ENCODE measurements at regions not wholly inside any gene's neighbourhood (a gene's known extent, or its start where the extent isn't known, plus 50 kb on each side); places are given as distances from the start of the nearest gene placed in this dataset.
"Not testable (repeated sequence)": the region's sequence is repeated elsewhere in the genome, so short reads cannot be mapped to it uniquely, and the experiment has no call there.

- DNase-seq: not testable (repeated sequence)
These were observed 406.1 kb upstream of the NDST4 start for GRCh38 chr4:115519476-115519875.

GRCh38 chr4:115515772-115516171 lies 402.4 kb upstream of the NDST4 start:
- DNase-seq: no peak

GRCh38 chr4:115515366-115515765 lies 401.9 kb upstream of the NDST4 start:
- no peak for DNase-seq

GRCh38 chr4:115514675-115515074 lies 401.3 kb upstream of the NDST4 start:
- no peak for DNase-seq

DNA sequence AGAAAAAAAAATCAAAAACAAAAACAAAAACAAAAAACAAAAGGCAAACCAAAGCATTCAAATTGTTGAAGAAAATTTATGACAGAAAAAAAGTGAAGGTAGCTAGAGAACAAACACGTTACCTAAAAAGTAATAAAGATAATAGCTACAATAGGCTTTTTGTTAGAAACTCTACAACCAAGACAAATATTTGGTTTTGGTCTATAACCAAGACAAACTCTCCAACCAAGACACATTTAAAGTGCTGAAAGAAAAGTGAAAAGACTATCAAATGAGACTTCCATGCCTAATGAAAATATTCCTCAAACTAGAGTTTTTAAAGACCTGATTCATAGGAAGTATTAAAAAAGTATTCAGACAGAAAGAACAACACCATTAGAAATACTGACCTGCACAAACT lies 391.9 kb upstream of the NDST4 start:
- no peak for DNase-seq

DNA sequence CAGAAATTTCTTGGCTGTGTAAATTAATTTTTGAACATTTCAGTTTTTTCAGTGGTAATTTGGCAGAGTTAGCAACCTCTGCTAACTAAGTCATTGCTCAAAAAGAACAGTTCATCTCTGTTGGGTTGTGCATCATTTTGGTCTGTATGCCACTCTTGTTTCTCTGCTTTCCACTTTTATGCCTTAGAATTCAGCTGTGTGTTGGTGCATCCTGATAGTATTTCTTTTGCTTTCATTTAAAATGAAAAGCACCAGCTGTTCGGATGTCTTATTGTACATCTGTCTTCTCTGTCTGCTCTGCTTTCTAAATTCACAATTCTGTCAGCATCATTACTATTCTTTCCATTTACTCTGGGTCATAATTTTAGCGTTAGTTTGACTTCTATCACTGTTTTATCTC lies 388.2 kb upstream of the NDST4 start:
- no peak for DNase-seq

DNA sequence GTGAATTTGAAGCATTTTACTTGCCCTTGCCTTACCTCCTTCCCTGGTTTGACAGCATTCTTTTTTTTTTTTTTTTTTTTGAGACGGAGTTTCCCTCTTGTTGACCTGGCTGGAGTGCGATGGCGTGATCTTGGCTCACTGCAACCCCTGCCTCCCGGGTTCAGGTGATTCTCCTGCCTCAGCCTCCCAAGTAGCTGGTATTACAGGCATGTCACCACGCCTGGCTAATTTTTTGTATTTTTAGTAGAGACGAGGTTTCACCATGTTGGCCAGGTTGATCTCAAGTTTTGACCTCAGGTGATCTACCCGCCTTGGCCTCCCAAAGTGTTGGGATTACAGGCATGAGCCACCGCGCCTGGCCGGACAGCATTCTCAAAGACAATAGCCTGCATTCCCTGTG lies 380.4 kb upstream of the NDST4 start:
- not testable (repeated sequence) for DNase-seq

- DNase-seq: no peak
These were observed 378.3 kb upstream of the NDST4 start for GRCh38 chr4:115491686-115492085.

DNA sequence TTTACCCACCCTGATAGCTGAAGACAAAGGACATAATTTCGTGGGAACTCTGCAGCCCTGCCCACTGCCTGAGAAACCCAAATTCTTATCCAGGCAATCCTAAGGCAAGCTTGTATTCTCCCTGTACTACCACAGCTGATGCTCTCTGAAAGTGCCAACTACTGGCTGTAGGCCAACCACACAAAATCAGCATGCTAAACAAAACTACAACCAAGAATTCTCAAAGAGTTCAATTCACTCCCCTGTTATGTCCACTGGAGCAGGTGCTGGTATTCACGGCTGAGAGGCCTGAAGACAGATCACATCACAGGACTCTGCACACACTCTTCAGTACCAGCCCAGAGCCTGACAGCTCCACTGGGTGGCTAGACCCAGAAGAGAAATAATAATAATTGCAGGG lies 375.9 kb upstream of the NDST4 start:
- no peak for DNase-seq

DNA sequence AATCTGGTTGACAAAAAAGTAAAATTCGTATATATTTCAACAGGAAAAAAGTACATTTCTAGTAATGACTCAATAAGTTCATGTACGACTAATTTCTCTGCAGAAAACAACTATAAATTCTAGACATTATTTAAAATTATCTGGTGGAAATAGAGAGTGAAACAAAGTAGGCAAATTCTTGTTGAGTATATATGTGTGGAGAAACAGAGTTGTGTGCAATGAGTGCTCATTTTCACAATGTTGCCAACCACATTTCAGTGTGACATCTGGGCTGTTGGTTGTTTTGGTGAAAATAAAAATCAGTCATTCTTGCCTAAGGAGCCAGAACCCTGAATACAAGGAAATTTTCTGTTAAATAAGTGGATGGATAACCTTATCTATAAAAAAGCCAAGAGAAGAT lies 372.0 kb upstream of the NDST4 start:
- DNase-seq: no peak

GRCh38 chr4:115484479-115484878 lies 371.1 kb upstream of the NDST4 start:
- no peak for DNase-seq

GRCh38 chr4:115470763-115471162 lies 357.3 kb upstream of the NDST4 start:
- no peak for DNase-seq

DNA sequence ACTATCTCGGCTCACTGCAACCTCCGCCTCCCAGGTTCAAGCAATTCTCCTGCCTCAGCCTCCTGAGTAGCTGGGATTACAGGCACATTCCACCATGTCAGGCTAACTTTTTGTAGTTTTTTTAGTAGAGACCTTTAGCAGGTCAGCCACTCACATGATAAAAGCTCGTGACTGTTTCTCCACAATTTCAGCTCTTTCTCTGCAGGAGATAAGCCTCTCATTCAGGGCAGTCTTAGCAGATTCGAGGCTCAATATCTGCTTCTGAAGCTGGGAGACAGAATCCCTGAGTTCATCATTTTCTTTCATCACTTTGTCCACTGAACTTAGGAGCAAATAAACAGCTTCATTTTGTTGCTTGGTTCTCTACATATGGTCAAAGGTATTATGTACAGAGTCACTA lies 345.9 kb upstream of the NDST4 start:
- not testable (repeated sequence) for DNase-seq

DNA sequence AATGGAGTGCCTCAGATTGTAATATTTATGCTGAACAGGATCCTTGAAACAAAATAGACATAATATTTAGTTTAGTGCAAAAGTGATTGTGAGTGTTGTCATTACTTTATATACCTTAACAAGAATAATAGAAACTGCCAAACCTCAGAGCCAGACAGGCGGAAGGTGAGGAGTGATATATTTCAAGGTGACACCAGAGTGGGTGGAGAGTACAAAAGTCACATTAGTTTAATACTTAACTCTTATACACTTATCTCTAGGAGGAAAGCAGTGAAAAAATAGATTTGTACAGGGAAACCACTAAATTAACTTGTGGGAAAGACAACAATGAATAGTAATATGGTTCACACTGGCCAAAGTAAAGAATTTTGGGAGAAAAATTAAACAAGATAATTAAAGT lies 342.8 kb upstream of the NDST4 start:
- DNase-seq: no peak

GRCh38 chr4:115454228-115454627 lies 340.8 kb upstream of the NDST4 start:
- DNase-seq: no peak

- no peak for DNase-seq
These were observed 340.0 kb upstream of the NDST4 start for GRCh38 chr4:115453416-115453815.

- DNase-seq: not testable (repeated sequence)
These were observed 338.8 kb upstream of the NDST4 start for GRCh38 chr4:115452229-115452628.

GRCh38 chr4:115437739-115438138 lies 324.3 kb upstream of the NDST4 start:
- no peak for DNase-seq

GRCh38 chr4:115433491-115433890 lies 320.1 kb upstream of the NDST4 start:
- DNase-seq: no peak

- DNase-seq: no peak
These were observed 316.6 kb upstream of the NDST4 start for GRCh38 chr4:115430024-115430423.

DNA sequence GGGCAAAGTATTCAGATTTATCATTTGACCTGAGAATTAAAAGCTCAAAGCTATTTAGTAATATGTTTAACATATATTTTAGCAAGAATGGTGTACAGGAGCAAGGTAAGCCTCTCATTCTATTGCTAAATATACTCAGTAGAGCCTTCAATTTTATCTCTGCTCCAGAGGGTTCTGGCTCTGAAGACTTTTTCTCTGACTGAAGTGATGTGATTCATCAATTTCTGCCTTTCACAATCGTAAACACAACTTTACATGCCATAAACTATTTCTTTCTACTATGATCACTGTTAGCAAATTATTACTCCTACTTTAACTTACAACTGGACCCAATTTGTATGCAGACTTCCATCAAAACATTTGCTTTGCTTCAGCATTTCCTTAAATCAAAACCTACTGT lies 315.0 kb upstream of the NDST4 start:
- no peak for DNase-seq

DNA sequence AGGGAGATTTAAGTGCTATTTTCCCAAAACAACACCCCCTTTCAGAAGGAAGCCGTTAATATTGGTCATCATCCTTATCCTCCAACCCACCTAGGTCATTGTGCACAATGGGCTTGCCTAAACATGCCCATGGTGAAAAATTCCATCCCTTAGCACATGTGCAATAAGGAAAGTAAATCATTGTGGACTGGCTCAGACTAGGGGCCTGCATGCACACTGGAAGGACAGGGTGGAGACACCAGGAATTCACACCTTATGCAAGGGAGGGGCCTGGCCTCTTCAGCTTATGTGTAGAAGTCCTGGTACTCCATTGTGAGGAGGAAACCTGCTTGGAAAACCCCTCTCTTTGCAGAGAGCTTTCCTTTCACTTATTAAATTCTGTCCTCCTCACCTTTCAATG lies 311.4 kb upstream of the NDST4 start:
- DNase-seq: no peak

- DNase-seq: no peak
These were observed 305.4 kb upstream of the NDST4 start for GRCh38 chr4:115418635-115419396.

DNA sequence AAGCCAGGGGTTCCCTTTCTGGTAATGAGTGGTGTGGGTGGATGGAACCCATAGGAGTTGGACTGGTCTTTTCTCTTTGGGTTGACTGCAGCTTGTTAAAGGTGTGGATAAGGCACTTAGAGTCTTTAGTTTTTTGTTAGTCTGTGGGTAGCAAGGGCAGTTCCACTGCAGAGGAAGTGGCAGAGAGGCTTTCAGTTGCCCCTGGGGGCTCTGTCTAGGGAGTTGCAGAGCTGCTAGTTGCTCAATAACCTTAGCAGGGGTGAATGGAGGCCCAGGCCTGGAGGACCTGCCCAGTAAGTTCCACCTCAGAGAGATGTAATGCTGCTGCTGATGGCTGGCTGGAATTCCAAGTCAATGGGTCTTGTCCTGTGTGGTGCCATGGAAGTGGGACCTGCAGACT lies 282.6 kb upstream of the NDST4 start:
- DNase-seq: no peak

DNA sequence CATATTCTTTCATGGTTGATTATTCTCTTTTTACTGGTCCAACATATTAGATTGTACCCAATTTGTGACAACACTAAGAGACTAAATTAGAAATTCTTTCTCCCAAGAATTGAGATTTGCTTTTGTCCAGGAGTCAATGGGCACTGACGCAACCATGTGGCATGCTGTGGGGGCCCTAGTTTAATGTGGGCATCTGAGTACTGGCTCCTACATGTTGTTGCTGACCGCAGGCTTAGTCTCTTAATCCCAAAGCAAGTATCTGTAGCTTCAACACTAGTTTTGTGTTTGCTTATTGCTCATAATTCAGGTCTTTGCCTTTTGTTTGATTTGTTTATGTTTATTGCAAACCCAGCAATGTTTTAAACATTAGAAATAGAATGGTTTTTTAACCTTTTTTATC lies 263.4 kb upstream of the NDST4 start:
- DNase-seq: no peak
